ENCODE measurements at regions not wholly inside any gene's neighbourhood (a gene's known extent, or its start where the extent isn't known, plus 50 kb on each side); places are given as distances from the start of the nearest gene placed in this dataset.

- TF ChIP-seq EP300 (IDR thresholded peaks at IDR 0.05), result no peak
- Histone ChIP-seq H3K4me3 (no peak overlapping the region), H3K4me1 (no peaks in the 10 kb centered on the region), H3K27ac (no peak overlapping the region), H3K36me3 (no peaks in the 10 kb centered on the region), H3K9me3 (no peaks in the 10 kb centered on the region), H3K27me3 (no peaks in the 10 kb centered on the region)
- no peak for DNase-seq (ENCODE audit: low spot score in 2 of 2)
These were observed 1100.6 kb downstream of the TECRL start for GRCh38 chr4:63308697-63309096.

GRCh38 chr4:63302792-63303191, 1106.5 kb downstream of the TECRL start:
- Histone ChIP-seq H3K4me1 (no peaks in the 10 kb centered on the region), H3K36me3 (no peaks in the 10 kb centered on the region), H3K27ac (no peak overlapping the region), H3K9me3 (no peaks in the 10 kb centered on the region), H3K27me3 (no peaks in the 10 kb centered on the region), H3K4me3 (no peak overlapping the region)
- no peak for DNase-seq (ENCODE audit: low spot score in 2 of 2)
- TF ChIP-seq CTCF (IDR thresholded peaks at IDR 0.05) (no peak), POLR2A (IDR thresholded peaks at IDR 0.05) (no peak), EP300 (IDR thresholded peaks at IDR 0.05) (no peak)
- 75 to 83% methylated on average over 1 of the region's 1 CpG for WGBS, 2 donors

GRCh38 chr4:63302078-63302477, 1107.2 kb downstream of the TECRL start:
- Histone ChIP-seq H3K27ac (no peak overlapping the region), H3K27me3 (no peaks in the 10 kb centered on the region), H3K36me3 (no peaks in the 10 kb centered on the region), H3K9me3 (no peaks in the 10 kb centered on the region), H3K4me1 (no peaks in the 10 kb centered on the region), H3K4me3 (no peak overlapping the region)
- no peak for DNase-seq (ENCODE audit: low spot score in 2 of 2)
- TF ChIP-seq POLR2A (IDR thresholded peaks at IDR 0.05), result no peak
- no peak for TF ChIP-seq CTCF (IDR thresholded peaks at IDR 0.05)
- WGBS, 2 donors, result 92 to 96% methylated on average over 1 of the region's 1 CpG

GRCh38 chr4:63296773-63297172, 1112.5 kb downstream of the TECRL start:
- Histone ChIP-seq H3K9me3 (no peaks in the 10 kb centered on the region), H3K4me1 (no peaks in the 10 kb centered on the region), H3K27ac (no peak overlapping the region), H3K27me3 (no peaks in the 10 kb centered on the region), H3K36me3 (no peaks in the 10 kb centered on the region), H3K4me3 (no peak overlapping the region)
- 50 to 57% methylated on average over 1 of the region's 1 CpG for WGBS, 2 donors
- DNase-seq (ENCODE audit: low spot score in 2 of 2), result no peak
- no peak for TF ChIP-seq EP300 (IDR thresholded peaks at IDR 0.05)
- TF ChIP-seq CTCF (IDR thresholded peaks at IDR 0.05), result no peak
- TF ChIP-seq POLR2A (IDR thresholded peaks at IDR 0.05), result no peak

GRCh38 chr4:63275491-63275890, 1133.8 kb downstream of the TECRL start:
- Histone ChIP-seq H3K4me3 (no peak overlapping the region), H3K27ac (no peak overlapping the region), H3K36me3 (no peaks in the 10 kb centered on the region), H3K9me3 (no peaks in the 10 kb centered on the region), H3K4me1 (no peaks in the 10 kb centered on the region), H3K27me3 (no peaks in the 10 kb centered on the region)
- TF ChIP-seq CTCF (IDR thresholded peaks at IDR 0.05) (no peak), EP300 (IDR thresholded peaks at IDR 0.05) (no peak), POLR2A (IDR thresholded peaks at IDR 0.05) (no peak)
- DNase-seq (ENCODE audit: low spot score in 2 of 2), result no peak
- WGBS, 2 donors, result 84 to 86% methylated on average over 4 of the region's 4 CpGs

- no peaks in the 10 kb centered on the region for H3K9me3 ChIP-seq
- no peaks in the 10 kb centered on the region for H3K4me1 ChIP-seq
- H3K4me3 ChIP-seq, result no peak overlapping the region
- H3K27me3 ChIP-seq, result no peaks in the 10 kb centered on the region
- H3K27ac ChIP-seq, result no peak overlapping the region
- no peak for DNase-seq (ENCODE audit: low spot score in 2 of 2)
- H3K36me3 ChIP-seq, result no peaks in the 10 kb centered on the region
- WGBS, 2 donors, result 80 to 97% methylated on average over 1 of the region's 1 CpG
- no peak for TF ChIP-seq POLR2A (IDR thresholded peaks at IDR 0.05)
- no peak for TF ChIP-seq EP300 (IDR thresholded peaks at IDR 0.05)
- TF ChIP-seq CTCF (IDR thresholded peaks at IDR 0.05), result no peak
These were observed 1140.1 kb downstream of the TECRL start for GRCh38 chr4:63269156-63269555.
